HEK293 (cell line): ENCODE measurements at regions not wholly inside any gene's neighbourhood (a gene's known extent, or its start where the extent isn't known, plus 50 kb on each side); places are given as distances from the start of the nearest gene placed in this dataset.

Experiments
- CTCF ChIA-PET: fragments of 350-600 bp; formaldehyde crosslinking; extraction: SDS; loops from one replicate; lab custom pipeline; 2021; ENCODE audit warnings: antibody characterized with exemption; lab: Yijun Ruan, JAX
- POLR2A ChIA-PET: fragments of 300-600 bp; formaldehyde crosslinking; extraction: SDS; loops from one replicate; lab custom pipeline; 2020; ENCODE audit warnings: antibody characterized with exemption, inconsistent platforms; lab: Yijun Ruan, JAX
- H3K27ac ChIP-seq: fragments of 200-500 bp; sonication (Bioruptor generic); 2 replicates; pipeline ENCODE4 v1.5.1; 2014; ENCODE audit warnings: low read depth, low read length, control low read depth, inconsistent platforms; ENCODE audit errors: extremely low read depth
- H3K36me3 ChIP-seq, 2 experiments: fragments of 200-500 bp in 1 of 2; sonication (Bioruptor generic) in 1 of 2; 1 replicate in 1 of 2; 2 replicates in 1 of 2; pipeline ENCODE4 v1.5.1; 2014 to 2017; ENCODE audit warnings: inconsistent platforms in 2 of 2, low read length in 2 of 2; ENCODE audit not compliant: control insufficient read depth in 2 of 2, insufficient read depth in 1 of 2
- H3K4me1 ChIP-seq: fragments of 200-500 bp; sonication (Bioruptor generic); 2 replicates; pipeline ENCODE4 v1.5.1; 2014; ENCODE audit warnings: mild to moderate bottlenecking, low read length, inconsistent platforms; ENCODE audit not compliant: control insufficient read depth, insufficient read depth
- H3K4me3 ChIP-seq: 2 replicates; pipeline ENCODE4 v1.5.1; 2011; ENCODE audit warnings: low read depth, mild to moderate bottlenecking, control low read depth, low read length, moderate library complexity
- H3K9me3 ChIP-seq: fragments of 200-500 bp; sonication (Bioruptor generic); 2 replicates; pipeline ENCODE4 v1.5.1; 2014; ENCODE audit warnings: low read depth, low read length, inconsistent platforms; ENCODE audit not compliant: control insufficient read depth, insufficient read depth
- BCL11B ChIP-seq: fragments of 450-650 bp; formaldehyde crosslinking; IDR thresholded peaks from 2 replicates; pipeline ENCODE4 v1.5.1; 2016; ENCODE audit warnings: low read depth, missing biosample characterization, missing genetic modification characterization
- GLIS2 ChIP-seq: fragments of 450-650 bp; formaldehyde crosslinking; IDR thresholded peaks from 2 replicates; pipeline ENCODE4 v1.5.1; 2016; ENCODE audit warnings: missing biosample characterization, missing genetic modification characterization
- HOXA7 ChIP-seq: sonication (generic); formaldehyde crosslinking; IDR thresholded peaks from 2 replicates; pipeline ENCODE4 v1.8.1; 2022; ENCODE audit warnings: missing genetic modification reagents, borderline replicate concordance
- KLF1 ChIP-seq: fragments of 450-650 bp; formaldehyde crosslinking; IDR thresholded peaks from 2 replicates; pipeline ENCODE4 v1.5.1; 2016; ENCODE audit warnings: missing biosample characterization, missing genetic modification characterization
- SP3 ChIP-seq: fragments of 450-650 bp; formaldehyde crosslinking; IDR thresholded peaks from 2 replicates; pipeline ENCODE4 v1.5.1; 2016; ENCODE audit warnings: missing biosample characterization, missing genetic modification characterization
- TSHZ1 ChIP-seq: fragments of 450-650 bp; formaldehyde crosslinking; IDR thresholded peaks from 2 replicates; pipeline ENCODE4 v1.5.1; 2016; ENCODE audit warnings: missing biosample characterization, missing genetic modification characterization, borderline replicate concordance
- YY1 ChIP-seq: fragments of 450-650 bp; formaldehyde crosslinking; IDR thresholded peaks from 2 replicates; pipeline ENCODE4 v1.5.1; 2018; ENCODE audit warnings: missing biosample characterization, missing genetic modification characterization
- ZFP37 ChIP-seq: fragments of 450-650 bp; formaldehyde crosslinking; IDR thresholded peaks from 2 replicates; pipeline ENCODE4 v1.5.1; 2016; ENCODE audit warnings: missing biosample characterization, missing genetic modification characterization
- ZNF112 ChIP-seq: fragments of 450-650 bp; formaldehyde crosslinking; IDR thresholded peaks from 2 replicates; pipeline ENCODE4 v1.5.0; 2017; ENCODE audit warnings: missing biosample characterization, missing genetic modification characterization
- ZNF146 ChIP-seq: fragments of 450-650 bp; formaldehyde crosslinking; IDR thresholded peaks from 2 replicates; pipeline ENCODE4 v1.5.1; 2016; ENCODE audit warnings: missing biosample characterization, missing genetic modification characterization
- ZNF155 ChIP-seq: fragments of 450-650 bp; formaldehyde crosslinking; IDR thresholded peaks from 2 replicates; pipeline ENCODE4 v1.5.1; 2016; ENCODE audit warnings: missing biosample characterization, missing genetic modification characterization
- ZNF16 ChIP-seq: fragments of 450-650 bp; formaldehyde crosslinking; IDR thresholded peaks from 2 replicates; pipeline ENCODE4 v1.5.1; 2016; ENCODE audit warnings: low read depth, missing biosample characterization, missing genetic modification characterization
- ZNF211 ChIP-seq: fragments of 450-650 bp; formaldehyde crosslinking; IDR thresholded peaks from 2 replicates; pipeline ENCODE4 v1.5.1; 2016; ENCODE audit warnings: low read depth, missing biosample characterization, missing genetic modification characterization
- ZNF26 ChIP-seq: fragments of 450-650 bp; formaldehyde crosslinking; IDR thresholded peaks from 2 replicates; pipeline ENCODE4 v1.5.1; 2016; ENCODE audit warnings: missing biosample characterization, missing genetic modification characterization
- ZNF362 ChIP-seq: fragments of 450-650 bp; formaldehyde crosslinking; IDR thresholded peaks from 2 replicates; pipeline ENCODE4 v1.5.1; 2016; ENCODE audit warnings: missing biosample characterization, missing genetic modification characterization
- ZNF391 ChIP-seq: fragments of 450-650 bp; formaldehyde crosslinking; IDR thresholded peaks from 2 replicates; pipeline ENCODE4 v1.5.1; 2016; ENCODE audit warnings: low read depth, missing biosample characterization, missing genetic modification characterization, borderline replicate concordance
- ZNF514 ChIP-seq: fragments of 450-650 bp; formaldehyde crosslinking; IDR thresholded peaks from 2 replicates; pipeline ENCODE4 v1.5.1; 2016; ENCODE audit warnings: missing biosample characterization, missing genetic modification characterization
- ZNF544 ChIP-seq: fragments of 450-650 bp; formaldehyde crosslinking; IDR thresholded peaks from 2 replicates; pipeline ENCODE4 v1.5.0; 2017; ENCODE audit warnings: missing biosample characterization, missing genetic modification characterization
- ZNF549 ChIP-seq: fragments of 450-650 bp; IDR thresholded peaks from 2 replicates; pipeline ENCODE4 v1.5.1; 2018; ENCODE audit warnings: missing biosample characterization, missing genetic modification characterization, mild to moderate bottlenecking, inconsistent platforms, moderate library complexity
- ZNF558 ChIP-seq: fragments of 450-650 bp; formaldehyde crosslinking; IDR thresholded peaks from 2 replicates; pipeline ENCODE4 v1.5.1; 2016; ENCODE audit warnings: missing biosample characterization, missing genetic modification characterization
- ZNF768 ChIP-seq: fragments of 450-650 bp; formaldehyde crosslinking; IDR thresholded peaks from 2 replicates; pipeline ENCODE4 v1.5.1; 2018; ENCODE audit warnings: missing biosample characterization, mild to moderate bottlenecking, missing genetic modification characterization
- ZNF830 ChIP-seq: fragments of 450-650 bp; IDR thresholded peaks from 2 replicates; pipeline ENCODE4 v1.5.0; 2018; ENCODE audit warnings: missing biosample characterization, missing genetic modification characterization, low read depth, mild to moderate bottlenecking, moderate library complexity
- ZXDB ChIP-seq: fragments of 450-650 bp; formaldehyde crosslinking; IDR thresholded peaks from 2 replicates; pipeline ENCODE4 v1.5.1; 2016; ENCODE audit warnings: missing biosample characterization, missing genetic modification characterization
- TF ChIP-seq, protein P1 (sequence below): fragments of 450-650 bp; formaldehyde crosslinking; IDR thresholded peaks from 2 replicates; pipeline ENCODE4 v1.5.1; 2017; ENCODE audit warnings: missing biosample characterization, missing genetic modification characterization
- TF ChIP-seq, protein P2 (sequence below): fragments of 450-650 bp; formaldehyde crosslinking; IDR thresholded peaks from 2 replicates; pipeline ENCODE4 v1.5.1; 2016; ENCODE audit warnings: missing biosample characterization, missing genetic modification characterization

DNA sequence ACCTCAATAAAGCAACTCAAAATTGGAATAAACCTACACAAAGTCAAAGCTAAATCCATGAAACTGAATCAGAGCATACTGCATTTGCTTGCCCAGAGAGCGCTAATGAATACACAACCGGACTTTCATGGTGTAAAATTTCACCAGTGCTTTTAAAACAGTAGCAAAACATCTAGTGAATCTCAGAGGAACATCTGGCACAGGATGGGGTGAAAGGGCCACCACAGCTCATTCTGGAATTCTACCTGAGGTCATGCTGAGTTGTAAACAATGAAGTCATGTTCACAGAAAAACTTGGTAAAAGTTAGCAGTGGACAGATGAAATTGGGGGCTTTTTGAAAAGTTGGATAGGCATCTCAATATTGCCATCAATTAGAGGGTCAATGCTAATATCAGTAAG, 125.6 kb upstream of the STXBP5 start (continued):
- TF ChIP-seq, protein P1, sequence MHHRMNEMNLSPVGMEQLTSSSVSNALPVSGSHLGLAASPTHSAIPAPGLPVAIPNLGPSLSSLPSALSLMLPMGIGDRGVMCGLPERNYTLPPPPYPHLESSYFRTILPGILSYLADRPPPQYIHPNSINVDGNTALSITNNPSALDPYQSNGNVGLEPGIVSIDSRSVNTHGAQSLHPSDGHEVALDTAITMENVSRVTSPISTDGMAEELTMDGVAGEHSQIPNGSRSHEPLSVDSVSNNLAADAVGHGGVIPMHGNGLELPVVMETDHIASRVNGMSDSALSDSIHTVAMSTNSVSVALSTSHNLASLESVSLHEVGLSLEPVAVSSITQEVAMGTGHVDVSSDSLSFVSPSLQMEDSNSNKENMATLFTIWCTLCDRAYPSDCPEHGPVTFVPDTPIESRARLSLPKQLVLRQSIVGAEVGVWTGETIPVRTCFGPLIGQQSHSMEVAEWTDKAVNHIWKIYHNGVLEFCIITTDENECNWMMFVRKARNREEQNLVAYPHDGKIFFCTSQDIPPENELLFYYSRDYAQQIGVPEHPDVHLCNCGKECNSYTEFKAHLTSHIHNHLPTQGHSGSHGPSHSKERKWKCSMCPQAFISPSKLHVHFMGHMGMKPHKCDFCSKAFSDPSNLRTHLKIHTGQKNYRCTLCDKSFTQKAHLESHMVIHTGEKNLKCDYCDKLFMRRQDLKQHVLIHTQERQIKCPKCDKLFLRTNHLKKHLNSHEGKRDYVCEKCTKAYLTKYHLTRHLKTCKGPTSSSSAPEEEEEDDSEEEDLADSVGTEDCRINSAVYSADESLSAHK (tag by site-specific recombination), result no peak
- no peak for TF ChIP-seq ZNF26 (tag by site-specific recombination)
- no peak for TF ChIP-seq ZNF155
- TF ChIP-seq ZNF211, result no peak
- no peak for TF ChIP-seq BCL11B
- TF ChIP-seq SP3 (tag by site-specific recombination), result no peak
- no peak for TF ChIP-seq ZNF544 (tag by site-specific recombination)
- no peak for TF ChIP-seq ZNF830 (tag by site-specific recombination)
- TF ChIP-seq GLIS2, result no peak
- TF ChIP-seq, all 188 proteins: peak for 0

DNA sequence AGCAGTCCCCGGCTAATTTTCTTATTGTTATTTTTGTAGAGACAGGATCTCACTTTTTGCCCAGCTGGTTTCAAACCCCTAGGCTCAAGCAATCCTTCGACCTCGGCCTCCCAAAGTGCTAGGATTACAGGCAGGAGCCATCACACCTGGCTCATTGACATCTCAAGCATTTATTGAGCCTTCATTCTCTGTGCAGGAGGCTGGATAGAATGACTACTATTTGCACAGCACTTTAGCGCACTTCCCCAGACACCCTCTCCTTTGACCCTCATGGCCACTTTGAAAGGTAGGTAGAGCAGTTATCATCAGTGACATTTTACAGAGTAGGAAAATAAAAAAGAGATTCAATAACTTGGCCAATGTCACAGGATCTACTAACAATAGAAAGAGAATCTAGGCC, 124.0 kb upstream of the STXBP5 start:
- H3K36me3 ChIP-seq, result no peaks in the 10 kb centered on the region
- H3K4me3 ChIP-seq, result no peak overlapping the region
- H3K9me3 ChIP-seq, result no peaks in the 10 kb centered on the region
- POLR2A ChIA-PET, result no interaction called here
- H3K4me1 ChIP-seq, result no peaks in the 10 kb centered on the region
- no peak for TF ChIP-seq TSHZ1 (tag by site-specific recombination)
- no peak for TF ChIP-seq ZNF362 (tag by site-specific recombination)
- TF ChIP-seq, protein P2, sequence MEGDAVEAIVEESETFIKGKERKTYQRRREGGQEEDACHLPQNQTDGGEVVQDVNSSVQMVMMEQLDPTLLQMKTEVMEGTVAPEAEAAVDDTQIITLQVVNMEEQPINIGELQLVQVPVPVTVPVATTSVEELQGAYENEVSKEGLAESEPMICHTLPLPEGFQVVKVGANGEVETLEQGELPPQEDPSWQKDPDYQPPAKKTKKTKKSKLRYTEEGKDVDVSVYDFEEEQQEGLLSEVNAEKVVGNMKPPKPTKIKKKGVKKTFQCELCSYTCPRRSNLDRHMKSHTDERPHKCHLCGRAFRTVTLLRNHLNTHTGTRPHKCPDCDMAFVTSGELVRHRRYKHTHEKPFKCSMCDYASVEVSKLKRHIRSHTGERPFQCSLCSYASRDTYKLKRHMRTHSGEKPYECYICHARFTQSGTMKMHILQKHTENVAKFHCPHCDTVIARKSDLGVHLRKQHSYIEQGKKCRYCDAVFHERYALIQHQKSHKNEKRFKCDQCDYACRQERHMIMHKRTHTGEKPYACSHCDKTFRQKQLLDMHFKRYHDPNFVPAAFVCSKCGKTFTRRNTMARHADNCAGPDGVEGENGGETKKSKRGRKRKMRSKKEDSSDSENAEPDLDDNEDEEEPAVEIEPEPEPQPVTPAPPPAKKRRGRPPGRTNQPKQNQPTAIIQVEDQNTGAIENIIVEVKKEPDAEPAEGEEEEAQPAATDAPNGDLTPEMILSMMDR, result no peak
- TF ChIP-seq ZFP37 (tag by site-specific recombination), result no peak
- TF ChIP-seq ZNF768 (tag by site-specific recombination), result no peak
- TF ChIP-seq YY1 (tag by site-specific recombination), result no peak
- TF ChIP-seq ZNF544 (tag by site-specific recombination), result no peak
- TF ChIP-seq KLF1 (tag by site-specific recombination), result no peak
- no peak for TF ChIP-seq ZNF155
- TF ChIP-seq ZNF16, result no peak
- TF ChIP-seq ZNF391 (tag by site-specific recombination), result no peak
- TF ChIP-seq ZNF514, result no peak
- no peak for TF ChIP-seq ZNF558 (tag by site-specific recombination)
- no peak for TF ChIP-seq ZNF146
- TF ChIP-seq HOXA7, result no peak
- TF ChIP-seq ZNF549, result no peak
- no peak for TF ChIP-seq ZXDB (tag by site-specific recombination)
- no peak for TF ChIP-seq ZNF112 (tag by site-specific recombination)
- TF ChIP-seq, all 188 proteins: peak for 0
- CTCF ChIA-PET, result no interaction called here
- H3K27ac ChIP-seq, result no peak overlapping the region
